ENCODE measurements at regions not wholly inside any gene's neighbourhood (a gene's known extent, or its start where the extent isn't known, plus 50 kb on each side); places are given as distances from the start of the nearest gene placed in this dataset.

DNA sequence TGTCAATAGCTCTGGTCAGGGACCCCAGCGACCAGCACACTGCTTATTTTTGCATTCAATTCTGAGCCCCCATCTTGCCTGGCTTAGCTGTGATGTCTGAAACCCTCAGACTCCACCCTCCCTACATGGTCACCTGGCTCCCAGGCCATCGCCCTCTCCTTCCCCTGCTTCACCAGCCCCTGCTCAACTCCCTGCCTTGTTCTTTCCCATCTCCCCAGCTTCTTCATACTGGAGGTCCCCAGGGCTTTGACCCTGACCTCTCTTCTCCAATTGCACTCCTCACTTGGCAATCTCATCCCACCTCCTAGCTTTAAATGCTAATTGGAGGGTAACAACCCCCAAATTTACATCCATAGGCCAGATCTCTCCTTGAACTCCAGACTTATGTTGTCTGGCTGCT, 84.3 kb upstream of the GNAZ start:
- TF ChIP-seq, protein P1, sequence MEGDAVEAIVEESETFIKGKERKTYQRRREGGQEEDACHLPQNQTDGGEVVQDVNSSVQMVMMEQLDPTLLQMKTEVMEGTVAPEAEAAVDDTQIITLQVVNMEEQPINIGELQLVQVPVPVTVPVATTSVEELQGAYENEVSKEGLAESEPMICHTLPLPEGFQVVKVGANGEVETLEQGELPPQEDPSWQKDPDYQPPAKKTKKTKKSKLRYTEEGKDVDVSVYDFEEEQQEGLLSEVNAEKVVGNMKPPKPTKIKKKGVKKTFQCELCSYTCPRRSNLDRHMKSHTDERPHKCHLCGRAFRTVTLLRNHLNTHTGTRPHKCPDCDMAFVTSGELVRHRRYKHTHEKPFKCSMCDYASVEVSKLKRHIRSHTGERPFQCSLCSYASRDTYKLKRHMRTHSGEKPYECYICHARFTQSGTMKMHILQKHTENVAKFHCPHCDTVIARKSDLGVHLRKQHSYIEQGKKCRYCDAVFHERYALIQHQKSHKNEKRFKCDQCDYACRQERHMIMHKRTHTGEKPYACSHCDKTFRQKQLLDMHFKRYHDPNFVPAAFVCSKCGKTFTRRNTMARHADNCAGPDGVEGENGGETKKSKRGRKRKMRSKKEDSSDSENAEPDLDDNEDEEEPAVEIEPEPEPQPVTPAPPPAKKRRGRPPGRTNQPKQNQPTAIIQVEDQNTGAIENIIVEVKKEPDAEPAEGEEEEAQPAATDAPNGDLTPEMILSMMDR (IDR thresholded peaks at IDR 0.05; ENCODE audit: insufficient read depth, low read length, poor library complexity, severe bottlenecking): no peak
- no peak for TF ChIP-seq EZH2phosphoT487 (conservative IDR thresholded peaks at IDR 0.05; ENCODE audit: low read length)
